GM12892 (cell line): ENCODE measurements at regions not wholly inside any gene's neighbourhood (a gene's known extent, or its start where the extent isn't known, plus 50 kb on each side); places are given as distances from the start of the nearest gene placed in this dataset.

ENCODE experiments used
- POLR2A ChIP-seq: IDR thresholded peaks from 2 replicates; pipeline ENCODE4 v1.6.1; 2011; ENCODE audit warnings: low read depth, low read length, control low read depth
- POLR2AphosphoS5 ChIP-seq: IDR thresholded peaks from 2 replicates; pipeline ENCODE4 v1.6.1; 2011; ENCODE audit warnings: low read depth, low read length, control low read depth
- TAF1 ChIP-seq: IDR thresholded peaks from 2 replicates; pipeline ENCODE4 v1.6.1; 2011; ENCODE audit warnings: low read depth, mild to moderate bottlenecking, control low read depth, low read length, borderline replicate concordance

DNA sequence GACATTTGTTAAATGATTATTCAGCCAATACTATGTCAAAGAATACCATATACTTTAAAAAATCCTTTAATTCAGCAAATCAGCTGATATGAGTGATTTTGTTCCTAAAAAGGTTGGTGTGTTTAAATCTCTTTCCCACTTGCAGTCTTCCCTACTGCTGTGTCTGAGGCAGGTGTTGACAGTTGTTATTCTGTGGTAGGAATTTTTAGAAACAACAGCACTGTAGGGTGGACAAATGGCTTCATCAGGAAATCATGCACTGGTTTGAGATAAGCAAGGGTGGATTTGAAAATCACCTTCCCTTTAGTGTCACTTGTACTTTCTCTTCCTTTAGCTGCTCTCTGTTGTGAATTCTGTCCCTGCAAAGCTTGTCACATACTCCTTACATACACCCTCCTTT, 213.7 kb upstream of the SGK1 start:
- no peak for TF ChIP-seq POLR2AphosphoS5
- no peak for TF ChIP-seq POLR2A
- no peak for TF ChIP-seq TAF1
